Heart left ventricle (tissue), 16 donors: ENCODE measurements at regions not wholly inside any gene's neighbourhood (a gene's known extent, or its start where the extent isn't known, plus 50 kb on each side); places are given as distances from the start of the nearest gene placed in this dataset.

ENCODE experiments used
- ATAC-seq, 4 donors: fragments of 200-7000 bp; cut with Tn5 transposase; one replicate each; pipeline ENCODE4 v1.9.1; 2020 to 2022; ENCODE audit warnings: moderate library complexity in 4 of 4, mild to moderate bottlenecking in 3 of 4, moderate number of reproducible peaks in 1 of 4
- DNase-seq, 5 donors: peaks; one replicate each; pipeline ENCODE4 v3.0.0-alpha.2; 2020
- H3K27ac ChIP-seq, 12 donors: fragments of 200-600 bp; sonication (generic) in 4 of 12; one replicate each; pipeline versions ENCODE4 v1.5.0 to v1.8.0; 2016 to 2022; ENCODE audit warnings: mild to moderate bottlenecking in 2 of 12
- H3K27me3 ChIP-seq, 9 donors: fragments of 200-600 bp; sonication (generic) in 2 of 9; one replicate each; pipeline versions ENCODE4 v1.5.1 to v1.8.0; 2016 to 2022; ENCODE audit warnings: mild to moderate bottlenecking in 3 of 9
- H3K36me3 ChIP-seq, 9 donors: fragments of 200-600 bp; sonication (generic) in 2 of 9; one replicate each; pipeline versions ENCODE4 v1.5.0 to v1.8.0; 2018 to 2022; ENCODE audit warnings: mild to moderate bottlenecking in 2 of 9
- H3K4me1 ChIP-seq, 12 donors: fragments of 200-600 bp; sonication (generic) in 4 of 12; one replicate each; pipeline versions ENCODE4 v1.5.0 to v1.8.0; 2016 to 2022; ENCODE audit warnings: mild to moderate bottlenecking in 3 of 12
- H3K4me3 ChIP-seq, 12 donors: fragments of 200-600 bp; sonication (generic) in 4 of 12; one replicate each; pipeline versions ENCODE4 v1.5.0 to v1.8.0; 2017 to 2022; ENCODE audit warnings: mild to moderate bottlenecking in 9 of 12, moderate library complexity in 4 of 12
- H3K9me3 ChIP-seq, 12 donors: fragments of 200-600 bp; sonication (generic) in 4 of 12; one replicate each; pipeline versions ENCODE4 v1.5.0 to v1.8.0; 2016 to 2022; ENCODE audit warnings: mild to moderate bottlenecking in 1 of 12
- POLR2A ChIP-seq, 2 donors: fragments of 450-650 bp; IDR thresholded peaks; one replicate each; pipeline ENCODE4 v1.6.1; 2017; ENCODE audit warnings: antibody characterized with exemption in 2 of 2, mild to moderate bottlenecking in 2 of 2, moderate library complexity in 2 of 2
- WGBS, 4 donors: extraction: QIAGEN DNeasy Blood & Tissue Kit in 2 of 4; methylation state at CpG; one replicate each; pipeline versions ENCODE4 v1.1.5 to v1.1.7; 2013 to 2018; 5-methylcytosine and 5-hydroxymethylcytosine counted together
- intact Hi-C, 10 donors: fragments of 100-400 bp; cut with DNase I; formaldehyde crosslinking; loops; one replicate each; pipeline versions ENCODE4 v1.11.1 to v1.14.2; 2022
- TF ChIP-seq, protein P1 (sequence below), 12 donors: fragments of 200-600 bp; sonication (generic) in 4 of 12; IDR thresholded peaks; one replicate each; pipeline versions ENCODE4 v1.5.0 to v1.8.0; 2018 to 2022; ENCODE audit warnings: antibody characterized with exemption in 12 of 12, mild to moderate bottlenecking in 5 of 12
- donor health status: ischemic (EF 13 %, LVEDD 7.1; RV severe dilation, severe dysfunction).
- donor health status: healthy with polysubstance abuse.
- donor health status: DM: no; HTN: yes; CAD: no.
- donor health status: DM: no; HTN: no; CAD: no.
- donor health status: ischemic (EF 25% LVEDD 6.9; RV normal size, moderate dysfunction).
- donor health status: ischemic (EF 25% LVEDD 5.7; RV mildly dilated, moderate dysfunction).
- donor health status: healthy.
- donor health status: DM: yes; HTN: yes; CAD: no.
- donor health status: ischemic (EF 35%, LVEDD 5.7; RV mildly dilated, moderate dysfunction).
- donor health status: nonischemic (EF 11% LVEDD 7.7; RV severe dilation, severe dysfunction).
- donor health status: DM: yes; HTN: yes; CAD: no.
- donor health status: PGD.
- donor health status: ischemic (EF 29% LVEDD 5.4; RV normal size, mild dysfunction).
- donor health status: nonischemic (EF 23%, LVEDD 6.1; RV moderate dilation, normal function).

GRCh38 chr10:8151086-8151485 lies 96.6 kb downstream of the GATA3 start:
- no peak for DNase-seq
- no peak for ATAC-seq
- intact Hi-C loops = no loop called here
- peaks cover 0 to 26% (median 0%) of the 10 kb centered on the region in 9 donors for H3K27me3 ChIP-seq
- no peaks in the 10 kb centered on the region for H3K36me3 ChIP-seq
- no peaks in the 10 kb centered on the region for H3K4me1 ChIP-seq
- WGBS, 4 donors = 87 to 89% (median 88%) methylated on average over 4 of the region's 4 CpGs
- H3K4me3 ChIP-seq = no peak overlapping the region
- H3K27ac ChIP-seq = no peak overlapping the region
- H3K9me3 ChIP-seq = no peaks in the 10 kb centered on the region
- TF ChIP-seq POLR2A (IDR thresholded peaks at IDR 0.05) = no peak
- TF ChIP-seq, protein P1, sequence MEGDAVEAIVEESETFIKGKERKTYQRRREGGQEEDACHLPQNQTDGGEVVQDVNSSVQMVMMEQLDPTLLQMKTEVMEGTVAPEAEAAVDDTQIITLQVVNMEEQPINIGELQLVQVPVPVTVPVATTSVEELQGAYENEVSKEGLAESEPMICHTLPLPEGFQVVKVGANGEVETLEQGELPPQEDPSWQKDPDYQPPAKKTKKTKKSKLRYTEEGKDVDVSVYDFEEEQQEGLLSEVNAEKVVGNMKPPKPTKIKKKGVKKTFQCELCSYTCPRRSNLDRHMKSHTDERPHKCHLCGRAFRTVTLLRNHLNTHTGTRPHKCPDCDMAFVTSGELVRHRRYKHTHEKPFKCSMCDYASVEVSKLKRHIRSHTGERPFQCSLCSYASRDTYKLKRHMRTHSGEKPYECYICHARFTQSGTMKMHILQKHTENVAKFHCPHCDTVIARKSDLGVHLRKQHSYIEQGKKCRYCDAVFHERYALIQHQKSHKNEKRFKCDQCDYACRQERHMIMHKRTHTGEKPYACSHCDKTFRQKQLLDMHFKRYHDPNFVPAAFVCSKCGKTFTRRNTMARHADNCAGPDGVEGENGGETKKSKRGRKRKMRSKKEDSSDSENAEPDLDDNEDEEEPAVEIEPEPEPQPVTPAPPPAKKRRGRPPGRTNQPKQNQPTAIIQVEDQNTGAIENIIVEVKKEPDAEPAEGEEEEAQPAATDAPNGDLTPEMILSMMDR (IDR thresholded peaks at IDR 0.05) = no peak

DNA sequence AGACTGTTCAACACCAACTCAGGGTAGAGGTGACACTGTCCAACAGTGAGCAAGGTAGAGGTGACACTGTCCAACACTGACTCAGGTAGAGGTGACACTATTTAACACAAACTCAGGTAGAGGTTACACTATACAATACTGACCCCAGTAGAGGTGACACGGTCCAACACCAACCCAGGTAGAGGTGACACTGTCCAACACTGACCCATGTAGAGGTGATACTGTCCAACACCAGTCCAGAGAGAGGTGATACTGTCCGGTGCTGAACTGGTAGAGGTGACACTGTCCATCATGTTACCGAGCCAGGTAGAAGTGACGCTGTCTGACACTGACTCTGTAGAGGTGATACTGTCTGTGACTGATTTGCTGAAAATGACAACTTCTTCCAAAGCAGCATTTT lies 102.4 kb downstream of the GATA3 start:
- TF ChIP-seq POLR2A (IDR thresholded peaks at IDR 0.05) = no peak
- TF ChIP-seq, protein P1 (IDR thresholded peaks at IDR 0.05) = no peak
- WGBS, 4 donors = 80 to 95% (median 94%) methylated on average over 4 of the region's 4 CpGs
- Histone ChIP-seq H3K4me1 (no peaks in the 10 kb centered on the region), H3K4me3 (no peak overlapping the region), H3K36me3 (no peaks in the 10 kb centered on the region), H3K9me3 (no peaks in the 10 kb centered on the region), H3K27ac (no peak overlapping the region), H3K27me3 (peaks cover 0 to 8% (median 0%) of the 10 kb centered on the region in 9 donors)
- no peak for DNase-seq
- no peak for ATAC-seq
- intact Hi-C loops = no loop called here

DNA sequence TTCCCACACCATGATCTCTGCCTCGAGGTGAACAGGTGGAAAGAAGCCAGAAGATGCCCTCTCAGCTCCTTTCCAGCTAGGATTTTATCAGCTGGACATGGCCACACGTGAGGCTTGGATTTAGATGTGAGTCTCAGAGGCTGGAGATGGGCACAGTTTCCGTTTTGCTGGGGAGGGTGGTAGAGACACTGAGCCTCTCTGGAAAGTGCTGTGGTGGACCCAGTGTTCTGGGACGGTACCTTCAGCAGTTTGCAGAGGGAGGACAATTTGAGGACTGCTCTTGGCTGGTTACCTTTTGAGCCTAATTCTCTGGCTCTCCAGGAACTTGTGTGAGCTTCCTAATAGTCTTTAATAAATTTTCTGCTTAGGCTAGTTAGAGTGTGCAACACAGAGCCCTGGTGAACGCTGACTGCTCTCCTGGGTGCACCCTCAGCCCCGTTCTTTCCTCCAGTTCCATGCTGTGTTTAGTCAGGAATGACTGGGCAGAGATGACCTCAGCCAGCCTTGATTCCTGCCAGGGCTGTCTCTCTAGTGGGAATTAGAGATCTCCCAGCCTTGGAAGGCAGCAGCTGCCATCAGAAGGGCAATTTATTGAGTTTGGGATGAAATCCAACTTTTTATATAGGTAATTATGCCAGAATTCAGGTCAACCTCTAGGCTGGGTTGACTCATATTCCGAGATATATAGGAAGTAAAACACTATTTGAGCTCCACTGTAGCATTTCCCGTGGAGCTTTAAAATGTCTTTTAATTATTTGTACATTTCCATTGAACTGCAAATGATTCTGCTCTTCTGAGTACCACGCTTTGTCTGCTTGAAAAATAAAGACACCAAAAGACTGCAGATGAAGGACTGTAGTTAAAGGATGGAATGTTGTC lies 103.9 kb downstream of the GATA3 start:
- intact Hi-C loops = no loop called here
- Histone ChIP-seq H3K4me3 (no peak overlapping the region), H3K27me3 (peaks cover 0 to 5% (median 0%) of the 10 kb centered on the region in 9 donors), H3K9me3 (no peaks in the 10 kb centered on the region), H3K36me3 (no peaks in the 10 kb centered on the region), H3K27ac (no peak overlapping the region), H3K4me1 (no peaks in the 10 kb centered on the region)
- ATAC-seq = no peak
- WGBS, 4 donors = 59 to 71% (median 64%) methylated on average over 8 to 9 of the region's 9 CpGs
- TF ChIP-seq, protein P1 (IDR thresholded peaks at IDR 0.05) = no peak
- TF ChIP-seq POLR2A (IDR thresholded peaks at IDR 0.05) = no peak
- DNase-seq = no peak

DNA sequence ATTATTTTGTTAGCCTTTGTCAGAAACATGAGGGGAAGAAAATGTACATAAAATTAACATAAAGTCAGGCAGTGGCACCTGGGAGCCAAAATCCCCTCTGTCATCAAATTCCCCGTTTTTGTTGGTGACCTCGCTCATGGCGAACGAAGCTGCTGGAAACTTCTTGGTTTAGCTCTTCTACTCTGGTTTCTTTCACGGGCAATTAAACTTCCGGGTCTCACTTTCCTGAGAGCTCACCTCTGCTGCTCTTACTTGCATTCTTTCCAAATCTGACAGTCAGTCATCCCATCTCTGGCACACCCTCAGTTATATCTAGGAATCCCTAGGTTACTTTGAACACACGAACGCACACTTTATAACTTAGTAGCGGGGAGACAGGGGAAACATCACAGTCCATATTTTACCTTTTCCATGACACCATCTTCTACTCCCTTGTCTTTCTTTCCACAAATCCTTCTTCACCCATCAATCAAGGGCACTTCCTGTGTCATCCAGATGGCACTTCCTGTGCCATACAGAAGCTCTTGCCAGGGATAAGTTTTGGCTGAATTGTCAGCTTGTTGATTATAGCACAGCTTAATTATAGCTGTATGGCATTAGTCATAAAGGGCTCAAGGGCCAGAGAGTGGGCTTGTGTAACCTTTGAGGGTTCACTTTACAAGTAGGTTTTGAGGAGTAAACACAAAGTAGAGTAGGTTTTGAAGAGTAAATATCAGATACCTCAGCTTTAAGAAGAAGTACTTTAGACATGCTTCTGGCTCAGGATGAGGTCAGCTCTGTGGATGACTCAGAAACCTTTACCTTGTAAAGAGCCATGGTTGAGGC lies 105.1 kb downstream of the GATA3 start:
- Histone ChIP-seq H3K27me3 (peaks cover 0 to 5% (median 0%) of the 10 kb centered on the region in 9 donors), H3K36me3 (no peaks in the 10 kb centered on the region), H3K4me3 (no peak overlapping the region), H3K27ac (no peak overlapping the region), H3K9me3 (peaks cover 0 to 7% (median 0%) of the 10 kb centered on the region in 12 donors), H3K4me1 (no peaks in the 10 kb centered on the region)
- 77 to 87% (median 84%) methylated on average over 9 of the region's 9 CpGs for WGBS, 4 donors
- ATAC-seq (no peak), DNase-seq (no peak)
- no peak for TF ChIP-seq POLR2A (IDR thresholded peaks at IDR 0.05)
- TF ChIP-seq, protein P1 (IDR thresholded peaks at IDR 0.05) = no peak
- intact Hi-C loops = no loop called here
